ENCODE measurements at regions not wholly inside any gene's neighbourhood (a gene's known extent, or its start where the extent isn't known, plus 50 kb on each side); places are given as distances from the start of the nearest gene placed in this dataset.
A peak's percentile ranks its signal among the peaks of the same experiment; 100 is the strongest.

DNA sequence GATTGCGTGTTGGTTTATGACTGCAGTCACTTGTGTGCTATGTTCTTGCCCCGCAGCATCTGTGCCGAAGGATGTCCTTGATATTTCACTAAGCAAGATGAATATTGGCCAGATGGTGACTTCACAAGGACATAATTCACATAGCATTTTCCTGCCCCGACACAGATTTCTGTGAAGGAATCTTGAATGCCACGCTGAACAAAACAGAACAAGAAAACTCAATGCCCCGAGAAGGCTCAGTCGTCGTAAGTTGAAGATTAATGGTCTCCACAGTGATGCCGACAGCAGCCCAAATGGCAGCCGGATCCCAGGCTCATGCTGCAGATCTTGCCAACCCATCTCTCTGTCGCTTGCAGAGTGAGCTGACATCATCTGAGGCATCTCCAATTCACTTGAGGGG lies 145.9 kb downstream of the CPEB2 start:
- 17% methylated on average over 10 of the region's 11 CpGs for WGBS (ENCODE audit: insufficient coverage)
- Histone ChIP-seq H3K27me3 (ENCODE audit: control insufficient read depth, insufficient read depth, low read length) (no peaks in the 10 kb centered on the region), H3K4me3 (ENCODE audit: low read depth, low read length) (no peak overlapping the region), H3K27ac (ENCODE audit: low read depth, low read length) (peak overlapping the region; percentile 72), H3K9me3 (ENCODE audit: control insufficient read depth, insufficient read depth, low read length) (no peaks in the 10 kb centered on the region), H3K36me3 (ENCODE audit: control insufficient read depth, insufficient read depth, low read length) (no peaks in the 10 kb centered on the region), H3K4me1 (ENCODE audit: control insufficient read depth, insufficient read depth, low read length) (peaks cover 36% of the 10 kb centered on the region)
- peak in 3 of 6 donors; percentile 64 to 88 (median 70) for DNase-seq (ENCODE audit: low read depth in 4 of 6, low spot score in 6 of 6)

DNA sequence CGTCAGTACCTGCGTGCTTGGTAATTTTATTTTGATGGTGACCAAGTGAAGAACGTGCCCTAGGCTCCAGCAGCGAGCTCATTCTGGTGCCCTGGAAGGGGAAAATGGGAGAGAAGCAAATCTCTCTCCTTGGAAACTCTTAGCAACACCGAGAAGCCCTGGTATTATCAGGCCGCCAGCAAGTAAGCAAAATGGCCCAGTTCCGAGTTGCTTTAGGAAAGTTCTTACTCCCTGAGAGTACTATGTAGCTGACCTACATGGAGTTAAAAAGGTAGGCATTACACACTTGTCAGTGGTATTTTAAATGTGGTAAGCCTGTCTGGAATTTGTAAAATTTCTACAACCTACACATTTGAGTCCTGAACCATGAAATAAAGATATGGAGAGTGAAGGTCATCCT lies 146.4 kb downstream of the CPEB2 start:
- WGBS (ENCODE audit: insufficient coverage), result 29% methylated on average over 4 of the region's 7 CpGs

GRCh38 chr4:15149234-15149838 lies 147.1 kb downstream of the CPEB2 start:
- DNase-seq (ENCODE audit: low read depth in 4 of 6, low spot score in 6 of 6), result peak in 1 of 6 donors; percentile 49
- Histone ChIP-seq H3K27me3 (ENCODE audit: control insufficient read depth, insufficient read depth, low read length) (no peaks in the 10 kb centered on the region), H3K27ac (ENCODE audit: low read depth, low read length) (peak overlapping the region; percentile 72), H3K9me3 (ENCODE audit: control insufficient read depth, insufficient read depth, low read length) (no peaks in the 10 kb centered on the region), H3K4me3 (ENCODE audit: low read depth, low read length) (no peak overlapping the region), H3K4me1 (ENCODE audit: control insufficient read depth, insufficient read depth, low read length) (peaks cover 36% of the 10 kb centered on the region), H3K36me3 (ENCODE audit: control insufficient read depth, insufficient read depth, low read length) (no peaks in the 10 kb centered on the region)
- WGBS (ENCODE audit: insufficient coverage), result 21% methylated on average over 2 of the region's 10 CpGs

More for the DNA sequence above, 146.4 kb downstream of the CPEB2 start:
- Histone ChIP-seq H3K9me3 (ENCODE audit: control insufficient read depth, insufficient read depth, low read length) (no peaks in the 10 kb centered on the region), H3K4me3 (ENCODE audit: low read depth, low read length) (no peak overlapping the region), H3K4me1 (ENCODE audit: control insufficient read depth, insufficient read depth, low read length) (peaks cover 36% of the 10 kb centered on the region), H3K36me3 (ENCODE audit: control insufficient read depth, insufficient read depth, low read length) (no peaks in the 10 kb centered on the region), H3K27me3 (ENCODE audit: control insufficient read depth, insufficient read depth, low read length) (no peaks in the 10 kb centered on the region), H3K27ac (ENCODE audit: low read depth, low read length) (peak overlapping the region; percentile 72)
- DNase-seq (ENCODE audit: low read depth in 4 of 6, low spot score in 6 of 6), result peak in 3 of 6 donors; percentile 42 to 65 (median 49)

DNA sequence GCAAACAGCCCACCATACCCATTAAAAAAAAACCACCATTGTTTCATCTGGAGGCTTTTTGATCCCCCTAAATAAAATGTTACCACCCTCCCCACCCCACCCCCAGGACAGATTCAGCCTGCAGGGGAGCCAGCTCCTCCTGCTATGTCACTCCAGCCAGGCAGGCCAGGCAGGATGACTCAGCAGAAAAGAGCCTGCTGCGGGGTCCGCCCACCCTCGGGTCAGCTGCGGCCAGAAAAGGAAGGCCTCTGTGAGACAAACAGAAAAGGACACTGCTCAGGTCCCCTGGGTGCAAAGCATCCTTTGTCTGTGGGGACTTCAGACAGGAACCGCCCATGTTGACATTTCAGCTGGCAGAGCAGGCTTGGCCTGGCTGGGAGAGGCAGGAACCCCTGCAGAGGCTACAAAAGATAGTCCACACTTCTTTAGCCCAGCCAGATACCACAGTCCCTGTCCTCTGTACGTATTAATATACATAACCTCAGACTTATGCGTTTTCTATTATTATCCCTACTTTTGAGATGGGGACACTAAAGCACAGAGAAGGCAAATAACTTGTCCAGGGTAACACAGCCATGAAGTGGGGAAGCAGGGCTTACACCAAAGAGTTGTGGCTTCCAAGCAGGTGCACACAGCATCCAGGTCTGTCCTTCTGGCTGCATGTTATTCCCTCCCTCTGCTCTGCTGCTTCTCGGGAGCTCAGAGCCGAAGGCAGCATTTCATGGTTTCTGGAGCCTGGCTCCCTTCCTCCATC lies 147.7 kb downstream of the CPEB2 start:
- peak in 4 of 6 donors; percentile 65 to 86 (median 78) for DNase-seq (ENCODE audit: low read depth in 4 of 6, low spot score in 6 of 6)
- H3K4me3 ChIP-seq (ENCODE audit: low read depth, low read length), result no peak overlapping the region
- WGBS (ENCODE audit: insufficient coverage), result 42% methylated on average over 8 of the region's 9 CpGs
- peak overlapping the region; percentile 72 for H3K27ac ChIP-seq (ENCODE audit: low read depth, low read length)
- no peaks in the 10 kb centered on the region for H3K36me3 ChIP-seq (ENCODE audit: control insufficient read depth, insufficient read depth, low read length)
- no peaks in the 10 kb centered on the region for H3K27me3 ChIP-seq (ENCODE audit: control insufficient read depth, insufficient read depth, low read length)
- H3K9me3 ChIP-seq (ENCODE audit: control insufficient read depth, insufficient read depth, low read length), result no peaks in the 10 kb centered on the region
- peaks cover 36% of the 10 kb centered on the region for H3K4me1 ChIP-seq (ENCODE audit: control insufficient read depth, insufficient read depth, low read length)

DNA sequence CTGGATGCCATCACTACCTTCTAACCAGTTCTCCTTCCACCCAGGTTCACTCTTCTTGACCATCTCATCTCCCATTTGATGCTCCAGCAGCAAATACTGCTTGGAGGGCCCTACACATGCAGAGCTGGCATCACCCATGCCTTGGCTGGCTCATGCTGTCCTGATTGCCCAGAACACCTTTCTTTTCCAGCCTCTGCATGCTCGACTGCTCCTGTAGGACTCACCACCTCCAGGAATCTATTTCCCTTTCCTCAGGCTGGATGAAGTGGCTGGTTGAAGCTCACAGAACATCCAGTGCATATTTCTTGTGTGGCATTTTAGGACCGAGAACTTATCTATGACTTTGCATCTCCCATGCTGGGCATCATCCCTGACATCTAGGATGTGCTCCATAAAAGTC lies 148.3 kb downstream of the CPEB2 start:
- DNase-seq (ENCODE audit: low read depth in 4 of 6, low spot score in 6 of 6), result no peak
- no CpG with 5 or more reads among the region's 2 CpGs for WGBS (ENCODE audit: insufficient coverage)
- Histone ChIP-seq H3K27ac (ENCODE audit: low read depth, low read length) (peak overlapping the region; percentile 72), H3K27me3 (ENCODE audit: control insufficient read depth, insufficient read depth, low read length) (no peaks in the 10 kb centered on the region), H3K36me3 (ENCODE audit: control insufficient read depth, insufficient read depth, low read length) (no peaks in the 10 kb centered on the region), H3K9me3 (ENCODE audit: control insufficient read depth, insufficient read depth, low read length) (peaks cover 2% of the 10 kb centered on the region), H3K4me1 (ENCODE audit: control insufficient read depth, insufficient read depth, low read length) (peaks cover 36% of the 10 kb centered on the region), H3K4me3 (ENCODE audit: low read depth, low read length) (no peak overlapping the region)

DNA sequence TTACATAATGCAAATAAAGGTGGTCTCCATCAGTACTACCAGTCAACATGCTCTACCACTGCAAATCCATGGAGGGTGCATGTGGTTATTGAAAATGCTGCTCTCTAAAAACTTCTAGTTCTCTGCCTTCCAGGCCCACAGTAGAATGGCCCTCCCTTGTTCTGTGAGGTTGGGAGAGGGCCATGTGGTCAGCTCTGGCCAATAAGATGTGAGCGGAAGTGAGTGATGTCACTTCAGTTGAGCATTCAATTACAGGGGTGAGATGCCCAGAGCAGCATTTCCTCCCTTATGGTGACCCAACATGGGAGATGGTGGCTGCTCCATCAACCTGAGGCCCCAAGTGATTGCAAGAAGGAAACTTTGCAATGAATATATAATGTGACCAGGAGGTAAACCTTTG lies 148.8 kb downstream of the CPEB2 start:
- no peaks in the 10 kb centered on the region for H3K27me3 ChIP-seq (ENCODE audit: control insufficient read depth, insufficient read depth, low read length)
- WGBS (ENCODE audit: insufficient coverage), result 60% methylated on average over 1 of the region's 1 CpG
- H3K9me3 ChIP-seq (ENCODE audit: control insufficient read depth, insufficient read depth, low read length), result peaks cover 2% of the 10 kb centered on the region
- no peak overlapping the region for H3K4me3 ChIP-seq (ENCODE audit: low read depth, low read length)
- no peak for DNase-seq (ENCODE audit: low read depth in 4 of 6, low spot score in 6 of 6)
- H3K36me3 ChIP-seq (ENCODE audit: control insufficient read depth, insufficient read depth, low read length), result no peaks in the 10 kb centered on the region
- no peak overlapping the region for H3K27ac ChIP-seq (ENCODE audit: low read depth, low read length)
- peaks cover 33% of the 10 kb centered on the region for H3K4me1 ChIP-seq (ENCODE audit: control insufficient read depth, insufficient read depth, low read length)

- 92% methylated on average over 2 of the region's 2 CpGs for WGBS (ENCODE audit: insufficient coverage)
- Histone ChIP-seq H3K36me3 (ENCODE audit: control insufficient read depth, insufficient read depth, low read length) (no peaks in the 10 kb centered on the region), H3K4me3 (ENCODE audit: low read depth, low read length) (no peak overlapping the region), H3K4me1 (ENCODE audit: control insufficient read depth, insufficient read depth, low read length) (peaks cover 21% of the 10 kb centered on the region), H3K9me3 (ENCODE audit: control insufficient read depth, insufficient read depth, low read length) (peaks cover 2% of the 10 kb centered on the region), H3K27ac (ENCODE audit: low read depth, low read length) (no peak overlapping the region), H3K27me3 (ENCODE audit: control insufficient read depth, insufficient read depth, low read length) (no peaks in the 10 kb centered on the region)
- DNase-seq (ENCODE audit: low read depth in 4 of 6, low spot score in 6 of 6), result no peak
Measured at GRCh38 chr4:15153662-15154061, 151.4 kb downstream of the CPEB2 start.

DNA sequence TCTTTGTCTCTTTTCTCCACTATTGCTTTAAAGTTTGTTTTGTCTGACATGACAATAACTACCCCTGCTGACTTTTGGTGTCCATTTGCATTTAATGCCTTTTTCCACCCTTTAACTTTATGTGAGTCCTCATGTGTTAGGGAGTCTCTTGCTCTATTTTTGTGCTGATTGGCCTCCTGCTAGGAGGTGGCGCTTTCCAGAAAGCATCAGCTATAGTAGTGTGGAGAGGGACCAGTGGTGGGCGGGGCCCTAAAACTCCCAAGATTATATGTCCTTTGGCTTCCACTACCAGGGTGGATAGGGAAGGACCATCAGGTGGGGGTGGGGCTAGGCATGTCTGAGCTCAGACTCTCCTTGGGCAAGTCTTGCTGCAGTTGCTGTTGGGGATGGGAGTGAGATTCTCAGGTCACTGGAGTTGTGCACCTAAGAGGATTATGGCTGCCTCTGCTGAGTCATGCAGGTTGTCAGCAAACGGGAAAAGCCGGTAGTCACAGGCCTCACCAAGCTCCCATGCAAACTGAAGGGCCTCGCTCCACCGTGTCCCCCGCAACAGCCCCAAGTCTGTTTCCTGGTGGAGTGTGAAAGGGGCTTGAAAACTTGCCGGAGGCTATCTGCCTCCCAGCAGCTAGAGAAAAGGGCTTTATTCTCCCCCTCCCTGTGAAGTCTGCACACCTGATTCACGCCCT lies 156.3 kb downstream of the CPEB2 start:
- H3K27ac ChIP-seq (ENCODE audit: low read depth, low read length), result no peak overlapping the region
- no peaks in the 10 kb centered on the region for H3K4me1 ChIP-seq (ENCODE audit: control insufficient read depth, insufficient read depth, low read length)
- no peak for DNase-seq (ENCODE audit: low read depth in 4 of 6, low spot score in 6 of 6)
- WGBS (ENCODE audit: insufficient coverage), result 83% methylated on average over 7 of the region's 9 CpGs
- H3K27me3 ChIP-seq (ENCODE audit: control insufficient read depth, insufficient read depth, low read length), result no peaks in the 10 kb centered on the region
- H3K4me3 ChIP-seq (ENCODE audit: low read depth, low read length), result no peak overlapping the region
- no peaks in the 10 kb centered on the region for H3K36me3 ChIP-seq (ENCODE audit: control insufficient read depth, insufficient read depth, low read length)
- H3K9me3 ChIP-seq (ENCODE audit: control insufficient read depth, insufficient read depth, low read length), result peaks cover 2% of the 10 kb centered on the region

GRCh38 chr4:15159477-15160019 lies 157.3 kb downstream of the CPEB2 start:
- no peak for DNase-seq (ENCODE audit: low read depth in 4 of 6, low spot score in 6 of 6)
- WGBS (ENCODE audit: insufficient coverage), result 92% methylated on average over 2 of the region's 3 CpGs
- Histone ChIP-seq H3K4me1 (ENCODE audit: control insufficient read depth, insufficient read depth, low read length) (no peaks in the 10 kb centered on the region), H3K9me3 (ENCODE audit: control insufficient read depth, insufficient read depth, low read length) (peaks cover 2% of the 10 kb centered on the region), H3K4me3 (ENCODE audit: low read depth, low read length) (no peak overlapping the region), H3K27ac (ENCODE audit: low read depth, low read length) (no peak overlapping the region), H3K27me3 (ENCODE audit: control insufficient read depth, insufficient read depth, low read length) (no peaks in the 10 kb centered on the region), H3K36me3 (ENCODE audit: control insufficient read depth, insufficient read depth, low read length) (no peaks in the 10 kb centered on the region)

All from spinal cord (tissue), 9 donors.